HEK293 (cell line): ENCODE measurements at regions not wholly inside any gene's neighbourhood (a gene's known extent, or its start where the extent isn't known, plus 50 kb on each side); places are given as distances from the start of the nearest gene placed in this dataset.

Experiments
- CTCF ChIA-PET: fragments of 350-600 bp; formaldehyde crosslinking; extraction: SDS; loops from one replicate; lab custom pipeline; 2021; ENCODE audit warnings: antibody characterized with exemption; lab: Yijun Ruan, JAX
- POLR2A ChIA-PET: fragments of 300-600 bp; formaldehyde crosslinking; extraction: SDS; loops from one replicate; lab custom pipeline; 2020; ENCODE audit warnings: antibody characterized with exemption, inconsistent platforms; lab: Yijun Ruan, JAX
- H3K27ac ChIP-seq: fragments of 200-500 bp; sonication (Bioruptor generic); 2 replicates; pipeline ENCODE4 v1.5.1; 2014; ENCODE audit warnings: low read depth, low read length, control low read depth, inconsistent platforms; ENCODE audit errors: extremely low read depth
- H3K36me3 ChIP-seq, 2 experiments: fragments of 200-500 bp in 1 of 2; sonication (Bioruptor generic) in 1 of 2; 1 replicate in 1 of 2; 2 replicates in 1 of 2; pipeline ENCODE4 v1.5.1; 2014 to 2017; ENCODE audit warnings: inconsistent platforms in 2 of 2, low read length in 2 of 2; ENCODE audit not compliant: control insufficient read depth in 2 of 2, insufficient read depth in 1 of 2
- H3K4me1 ChIP-seq: fragments of 200-500 bp; sonication (Bioruptor generic); 2 replicates; pipeline ENCODE4 v1.5.1; 2014; ENCODE audit warnings: mild to moderate bottlenecking, low read length, inconsistent platforms; ENCODE audit not compliant: control insufficient read depth, insufficient read depth
- H3K4me3 ChIP-seq: 2 replicates; pipeline ENCODE4 v1.5.1; 2011; ENCODE audit warnings: low read depth, mild to moderate bottlenecking, control low read depth, low read length, moderate library complexity
- H3K9me3 ChIP-seq: fragments of 200-500 bp; sonication (Bioruptor generic); 2 replicates; pipeline ENCODE4 v1.5.1; 2014; ENCODE audit warnings: low read depth, low read length, inconsistent platforms; ENCODE audit not compliant: control insufficient read depth, insufficient read depth
- KLF10 ChIP-seq: fragments of 450-650 bp; IDR thresholded peaks from 2 replicates; pipeline ENCODE4 v1.5.1; 2018; ENCODE audit warnings: missing biosample characterization, mild to moderate bottlenecking, missing genetic modification characterization
- OVOL3 ChIP-seq: fragments of 450-650 bp; formaldehyde crosslinking; IDR thresholded peaks from 2 replicates; pipeline ENCODE4 v1.5.1; 2016; ENCODE audit warnings: missing biosample characterization, missing genetic modification characterization
- ZBTB1 ChIP-seq: fragments of 450-650 bp; formaldehyde crosslinking; IDR thresholded peaks from 2 replicates; pipeline ENCODE4 v1.5.1; 2016; ENCODE audit warnings: missing biosample characterization, missing genetic modification characterization
- ZBTB17 ChIP-seq: fragments of 450-650 bp; formaldehyde crosslinking; IDR thresholded peaks from 2 replicates; pipeline ENCODE4 v1.5.1; 2016; ENCODE audit warnings: missing biosample characterization, missing genetic modification characterization
- ZBTB21 ChIP-seq: fragments of 450-650 bp; formaldehyde crosslinking; IDR thresholded peaks from 2 replicates; pipeline ENCODE4 v1.5.1; 2017; ENCODE audit warnings: missing biosample characterization, missing genetic modification characterization
- ZIC2 ChIP-seq: fragments of 450-650 bp; formaldehyde crosslinking; IDR thresholded peaks from 2 replicates; pipeline ENCODE4 v1.5.1; 2016; ENCODE audit warnings: missing biosample characterization, missing genetic modification characterization
- ZNF140 ChIP-seq: fragments of 450-650 bp; formaldehyde crosslinking; IDR thresholded peaks from 2 replicates; pipeline ENCODE4 v1.5.1; 2016; ENCODE audit warnings: missing biosample characterization, missing genetic modification characterization
- ZNF175 ChIP-seq: fragments of 450-650 bp; formaldehyde crosslinking; IDR thresholded peaks from 2 replicates; pipeline ENCODE4 v1.5.1; 2016; ENCODE audit warnings: missing biosample characterization, missing genetic modification characterization
- ZNF311 ChIP-seq: fragments of 450-650 bp; formaldehyde crosslinking; IDR thresholded peaks from 2 replicates; pipeline ENCODE4 v1.5.1; 2017; ENCODE audit warnings: missing biosample characterization, missing genetic modification characterization, borderline replicate concordance
- ZNF341 ChIP-seq: fragments of 450-650 bp; formaldehyde crosslinking; IDR thresholded peaks from 2 replicates; pipeline ENCODE4; 2016; ENCODE audit warnings: low read depth, missing biosample characterization, missing genetic modification characterization
- ZNF391 ChIP-seq: fragments of 450-650 bp; formaldehyde crosslinking; IDR thresholded peaks from 2 replicates; pipeline ENCODE4 v1.5.1; 2016; ENCODE audit warnings: low read depth, missing biosample characterization, missing genetic modification characterization, borderline replicate concordance
- ZNF473 ChIP-seq: fragments of 450-650 bp; formaldehyde crosslinking; IDR thresholded peaks from 2 replicates; pipeline ENCODE4 v1.5.1; 2017; ENCODE audit warnings: missing biosample characterization, missing genetic modification characterization
- ZNF514 ChIP-seq: fragments of 450-650 bp; formaldehyde crosslinking; IDR thresholded peaks from 2 replicates; pipeline ENCODE4 v1.5.1; 2016; ENCODE audit warnings: missing biosample characterization, missing genetic modification characterization
- ZNF530 ChIP-seq: fragments of 450-650 bp; formaldehyde crosslinking; IDR thresholded peaks from 2 replicates; pipeline ENCODE4 v1.5.1; 2016; ENCODE audit warnings: low read depth, missing biosample characterization, missing genetic modification characterization
- ZSCAN23 ChIP-seq: fragments of 450-650 bp; formaldehyde crosslinking; IDR thresholded peaks from 2 replicates; pipeline ENCODE4 v1.5.1; 2016; ENCODE audit warnings: missing biosample characterization, missing genetic modification characterization
- TF ChIP-seq, protein P1 (sequence below): fragments of 450-650 bp; formaldehyde crosslinking; IDR thresholded peaks from 2 replicates; pipeline ENCODE4 v1.5.1; 2016; ENCODE audit warnings: missing biosample characterization, missing genetic modification characterization
- TF ChIP-seq, protein P2 (sequence below): fragments of 450-650 bp; formaldehyde crosslinking; IDR thresholded peaks from 2 replicates; pipeline ENCODE4 v1.5.1; 2016; ENCODE audit warnings: missing biosample characterization, missing genetic modification characterization
- TF ChIP-seq, protein P3 (sequence below): fragments of 450-650 bp; formaldehyde crosslinking; IDR thresholded peaks from 2 replicates; pipeline ENCODE4 v1.5.1; 2016; ENCODE audit warnings: missing biosample characterization, missing genetic modification characterization, borderline replicate concordance
- TF ChIP-seq, protein P4 (sequence below): fragments of 450-650 bp; formaldehyde crosslinking; IDR thresholded peaks from 2 replicates; pipeline ENCODE4 v1.5.1; 2016; ENCODE audit warnings: missing biosample characterization, missing genetic modification characterization
- TF ChIP-seq, protein P5 (sequence below): fragments of 450-650 bp; formaldehyde crosslinking; IDR thresholded peaks from 2 replicates; pipeline ENCODE4 v1.5.1; 2016; ENCODE audit warnings: missing biosample characterization, missing genetic modification characterization
- TF ChIP-seq, protein P6 (sequence below): fragments of 450-650 bp; formaldehyde crosslinking; IDR thresholded peaks from 2 replicates; pipeline ENCODE4 v1.5.1; 2016; ENCODE audit warnings: missing biosample characterization, missing genetic modification characterization

DNA sequence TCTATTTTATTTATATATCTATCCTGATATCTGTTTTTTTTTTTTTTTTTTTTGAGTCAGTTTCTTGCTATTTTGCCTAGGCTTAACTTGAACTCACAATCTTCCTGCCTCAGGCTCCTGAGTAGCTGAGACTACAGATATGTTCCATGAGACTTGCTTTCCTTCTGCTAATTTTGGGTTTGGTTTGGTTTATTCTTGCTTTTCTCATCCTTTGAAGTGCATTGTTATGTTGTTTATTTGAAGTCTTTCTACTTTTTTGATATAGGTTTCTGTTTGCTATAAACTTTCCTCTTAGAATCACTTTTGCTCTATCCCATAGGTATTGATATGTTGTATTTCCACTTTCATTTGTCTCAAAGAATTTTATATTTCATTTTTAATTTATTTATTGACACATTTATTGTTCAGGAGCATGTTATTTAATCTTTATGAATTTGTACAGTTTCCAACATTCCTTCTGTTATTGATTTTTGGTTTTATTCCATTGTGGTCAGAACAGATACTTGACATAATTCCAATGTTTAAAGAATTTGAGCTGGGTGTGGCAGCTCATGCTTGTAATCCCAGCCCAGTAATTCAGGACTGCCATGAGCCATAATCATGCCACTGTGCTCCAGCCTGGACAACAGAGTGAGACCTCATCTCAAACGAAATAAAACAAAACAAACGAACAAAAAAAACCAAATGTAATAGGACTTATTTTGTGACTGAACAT lies 62.3 kb upstream of the PLSCR4 start (continued):
- TF ChIP-seq, protein P1, sequence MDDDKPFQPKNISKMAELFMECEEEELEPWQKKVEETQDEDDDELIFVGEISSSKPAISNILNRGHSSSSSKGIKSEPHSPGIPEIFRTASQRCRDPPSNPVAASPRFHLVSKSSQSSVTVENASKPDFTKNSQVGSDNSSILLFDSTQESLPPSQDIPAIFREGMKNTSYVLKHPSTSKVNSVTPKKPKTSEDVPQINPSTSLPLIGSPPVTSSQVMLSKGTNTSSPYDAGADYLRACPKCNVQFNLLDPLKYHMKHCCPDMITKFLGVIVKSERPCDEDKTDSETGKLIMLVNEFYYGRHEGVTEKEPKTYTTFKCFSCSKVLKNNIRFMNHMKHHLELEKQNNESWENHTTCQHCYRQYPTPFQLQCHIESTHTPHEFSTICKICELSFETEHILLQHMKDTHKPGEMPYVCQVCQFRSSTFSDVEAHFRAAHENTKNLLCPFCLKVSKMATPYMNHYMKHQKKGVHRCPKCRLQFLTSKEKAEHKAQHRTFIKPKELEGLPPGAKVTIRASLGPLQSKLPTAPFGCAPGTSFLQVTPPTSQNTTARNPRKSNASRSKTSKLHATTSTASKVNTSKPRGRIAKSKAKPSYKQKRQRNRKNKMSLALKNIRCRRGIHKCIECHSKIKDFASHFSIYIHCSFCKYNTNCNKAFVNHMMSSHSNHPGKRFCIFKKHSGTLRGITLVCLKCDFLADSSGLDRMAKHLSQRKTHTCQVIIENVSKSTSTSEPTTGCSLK (tag by site-specific recombination) = no peak
- TF ChIP-seq ZBTB17 (tag by site-specific recombination) = no peak
- TF ChIP-seq, all 188 proteins: peak for 0

DNA sequence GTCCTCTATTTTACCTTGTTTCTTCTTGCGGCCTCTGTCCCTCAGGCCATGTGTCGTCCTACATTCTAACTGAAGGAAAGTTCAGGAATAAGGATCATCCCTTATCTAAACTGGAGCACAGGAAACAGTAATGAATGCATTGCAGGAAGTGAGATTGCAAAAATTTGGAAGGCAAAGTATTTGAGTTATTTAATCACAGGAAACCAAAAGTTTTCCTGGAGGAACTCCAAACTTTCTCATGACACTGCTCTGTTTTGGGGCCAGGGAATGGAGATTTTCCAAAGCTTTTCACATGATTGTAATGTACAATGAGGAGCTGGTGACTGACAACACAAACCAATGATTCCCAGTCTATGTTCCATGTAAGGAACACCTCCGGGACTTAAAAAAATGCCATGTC lies 57.8 kb upstream of the PLSCR4 start:
- POLR2A ChIA-PET = no interaction called here

More for the DNA sequence above, 57.8 kb upstream of the PLSCR4 start:
- Histone ChIP-seq H3K4me3 (no peak overlapping the region), H3K27ac (no peak overlapping the region), H3K9me3 (no peaks in the 10 kb centered on the region)
- CTCF ChIA-PET = interaction anchor here (0.7 kb wide), 1 partner anchor 18 kb away, joined by 3 read pairs; no protein-coding TSS in a partner anchor
- no peak for TF ChIP-seq ZBTB1 (tag by site-specific recombination)
- no peak for TF ChIP-seq ZIC2 (tag by site-specific recombination)
- TF ChIP-seq KLF10 = no peak
- no peak for TF ChIP-seq ZSCAN23 (tag by site-specific recombination)
- no peak for TF ChIP-seq ZNF341
- TF ChIP-seq ZNF140 (tag by site-specific recombination) = no peak
- no peak for TF ChIP-seq ZNF514
- TF ChIP-seq, protein P1 (tag by site-specific recombination) = no peak
- no peak for TF ChIP-seq ZBTB21 (tag by site-specific recombination)
- TF ChIP-seq ZNF530 (tag by site-specific recombination) = no peak
- no peak for TF ChIP-seq ZNF311 (tag by site-specific recombination)
- no peak for TF ChIP-seq ZNF175 (tag by site-specific recombination)
- no peak for TF ChIP-seq OVOL3
- no peak for TF ChIP-seq ZNF391 (tag by site-specific recombination)
- TF ChIP-seq, protein P2, sequence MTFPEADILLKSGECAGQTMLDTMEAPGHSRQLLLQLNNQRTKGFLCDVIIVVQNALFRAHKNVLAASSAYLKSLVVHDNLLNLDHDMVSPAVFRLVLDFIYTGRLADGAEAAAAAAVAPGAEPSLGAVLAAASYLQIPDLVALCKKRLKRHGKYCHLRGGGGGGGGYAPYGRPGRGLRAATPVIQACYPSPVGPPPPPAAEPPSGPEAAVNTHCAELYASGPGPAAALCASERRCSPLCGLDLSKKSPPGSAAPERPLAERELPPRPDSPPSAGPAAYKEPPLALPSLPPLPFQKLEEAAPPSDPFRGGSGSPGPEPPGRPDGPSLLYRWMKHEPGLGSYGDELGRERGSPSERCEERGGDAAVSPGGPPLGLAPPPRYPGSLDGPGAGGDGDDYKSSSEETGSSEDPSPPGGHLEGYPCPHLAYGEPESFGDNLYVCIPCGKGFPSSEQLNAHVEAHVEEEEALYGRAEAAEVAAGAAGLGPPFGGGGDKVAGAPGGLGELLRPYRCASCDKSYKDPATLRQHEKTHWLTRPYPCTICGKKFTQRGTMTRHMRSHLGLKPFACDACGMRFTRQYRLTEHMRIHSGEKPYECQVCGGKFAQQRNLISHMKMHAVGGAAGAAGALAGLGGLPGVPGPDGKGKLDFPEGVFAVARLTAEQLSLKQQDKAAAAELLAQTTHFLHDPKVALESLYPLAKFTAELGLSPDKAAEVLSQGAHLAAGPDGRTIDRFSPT (tag by site-specific recombination) = no peak
- no peak for TF ChIP-seq ZNF473 (tag by site-specific recombination)
- TF ChIP-seq, protein P3, sequence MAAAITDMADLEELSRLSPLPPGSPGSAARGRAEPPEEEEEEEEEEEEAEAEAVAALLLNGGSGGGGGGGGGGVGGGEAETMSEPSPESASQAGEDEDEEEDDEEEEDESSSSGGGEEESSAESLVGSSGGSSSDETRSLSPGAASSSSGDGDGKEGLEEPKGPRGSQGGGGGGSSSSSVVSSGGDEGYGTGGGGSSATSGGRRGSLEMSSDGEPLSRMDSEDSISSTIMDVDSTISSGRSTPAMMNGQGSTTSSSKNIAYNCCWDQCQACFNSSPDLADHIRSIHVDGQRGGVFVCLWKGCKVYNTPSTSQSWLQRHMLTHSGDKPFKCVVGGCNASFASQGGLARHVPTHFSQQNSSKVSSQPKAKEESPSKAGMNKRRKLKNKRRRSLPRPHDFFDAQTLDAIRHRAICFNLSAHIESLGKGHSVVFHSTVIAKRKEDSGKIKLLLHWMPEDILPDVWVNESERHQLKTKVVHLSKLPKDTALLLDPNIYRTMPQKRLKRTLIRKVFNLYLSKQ (tag by site-specific recombination) = no peak
- TF ChIP-seq, protein P4, sequence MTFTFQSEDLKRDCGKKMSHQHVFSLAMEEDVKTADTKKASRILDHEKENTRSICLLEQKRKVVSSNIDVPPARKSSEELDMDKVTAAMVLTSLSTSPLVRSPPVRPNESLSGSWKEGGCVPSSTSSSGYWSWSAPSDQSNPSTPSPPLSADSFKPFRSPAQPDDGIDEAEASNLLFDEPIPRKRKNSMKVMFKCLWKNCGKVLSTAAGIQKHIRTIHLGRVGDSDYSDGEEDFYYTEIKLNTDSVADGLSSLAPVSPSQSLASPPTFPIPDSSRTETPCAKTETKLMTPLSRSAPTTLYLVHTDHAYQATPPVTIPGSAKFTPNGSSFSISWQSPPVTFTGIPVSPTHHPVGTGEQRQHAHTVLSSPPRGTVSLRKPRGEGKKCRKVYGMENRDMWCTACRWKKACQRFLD = no peak
- TF ChIP-seq, protein P5, sequence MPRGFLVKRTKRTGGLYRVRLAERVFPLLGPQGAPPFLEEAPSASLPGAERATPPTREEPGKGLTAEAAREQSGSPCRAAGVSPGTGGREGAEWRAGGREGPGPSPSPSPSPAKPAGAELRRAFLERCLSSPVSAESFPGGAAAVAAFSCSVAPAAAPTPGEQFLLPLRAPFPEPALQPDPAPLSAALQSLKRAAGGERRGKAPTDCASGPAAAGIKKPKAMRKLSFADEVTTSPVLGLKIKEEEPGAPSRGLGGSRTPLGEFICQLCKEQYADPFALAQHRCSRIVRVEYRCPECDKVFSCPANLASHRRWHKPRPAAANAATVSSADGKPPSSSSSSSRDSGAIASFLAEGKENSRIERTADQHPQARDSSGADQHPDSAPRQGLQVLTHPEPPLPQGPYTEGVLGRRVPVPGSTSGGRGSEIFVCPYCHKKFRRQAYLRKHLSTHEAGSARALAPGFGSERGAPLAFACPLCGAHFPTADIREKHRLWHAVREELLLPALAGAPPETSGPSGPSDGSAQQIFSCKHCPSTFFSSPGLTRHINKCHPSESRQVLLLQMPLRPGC (tag by site-specific recombination) = no peak
- TF ChIP-seq, protein P6, sequence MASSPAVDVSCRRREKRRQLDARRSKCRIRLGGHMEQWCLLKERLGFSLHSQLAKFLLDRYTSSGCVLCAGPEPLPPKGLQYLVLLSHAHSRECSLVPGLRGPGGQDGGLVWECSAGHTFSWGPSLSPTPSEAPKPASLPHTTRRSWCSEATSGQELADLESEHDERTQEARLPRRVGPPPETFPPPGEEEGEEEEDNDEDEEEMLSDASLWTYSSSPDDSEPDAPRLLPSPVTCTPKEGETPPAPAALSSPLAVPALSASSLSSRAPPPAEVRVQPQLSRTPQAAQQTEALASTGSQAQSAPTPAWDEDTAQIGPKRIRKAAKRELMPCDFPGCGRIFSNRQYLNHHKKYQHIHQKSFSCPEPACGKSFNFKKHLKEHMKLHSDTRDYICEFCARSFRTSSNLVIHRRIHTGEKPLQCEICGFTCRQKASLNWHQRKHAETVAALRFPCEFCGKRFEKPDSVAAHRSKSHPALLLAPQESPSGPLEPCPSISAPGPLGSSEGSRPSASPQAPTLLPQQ (tag by site-specific recombination) = no peak
- TF ChIP-seq, all 188 proteins: peak for 0
- Histone ChIP-seq H3K36me3 (no peaks in the 10 kb centered on the region), H3K4me1 (no peaks in the 10 kb centered on the region)
